ENCODE measurements at regions not wholly inside any gene's neighbourhood (a gene's known extent, or its start where the extent isn't known, plus 50 kb on each side); places are given as distances from the start of the nearest gene placed in this dataset.
"Not testable (repeated sequence)": the region's sequence is repeated elsewhere in the genome, so short reads cannot be mapped to it uniquely, and the experiment has no call there.

DNA sequence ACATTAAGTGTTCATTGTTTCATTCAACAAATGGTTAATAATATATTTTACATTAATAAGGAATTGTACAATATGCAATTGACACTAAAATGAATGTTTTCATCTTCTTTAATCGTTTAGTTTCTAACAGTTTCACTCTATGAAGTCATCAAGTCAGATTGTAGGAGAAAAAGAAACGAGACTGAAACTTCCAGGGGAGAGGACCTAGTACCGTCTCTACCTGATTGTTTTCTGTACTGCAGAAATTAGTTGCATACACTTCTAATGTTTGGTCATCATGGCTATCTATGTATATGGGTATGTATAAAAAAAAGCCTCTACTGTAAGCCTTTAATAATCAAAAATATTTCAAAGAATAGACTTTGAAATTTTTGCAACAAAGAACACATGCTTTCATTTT lies 1350.9 kb downstream of the ARAP2 start:
- DNase-seq = no peak

DNA sequence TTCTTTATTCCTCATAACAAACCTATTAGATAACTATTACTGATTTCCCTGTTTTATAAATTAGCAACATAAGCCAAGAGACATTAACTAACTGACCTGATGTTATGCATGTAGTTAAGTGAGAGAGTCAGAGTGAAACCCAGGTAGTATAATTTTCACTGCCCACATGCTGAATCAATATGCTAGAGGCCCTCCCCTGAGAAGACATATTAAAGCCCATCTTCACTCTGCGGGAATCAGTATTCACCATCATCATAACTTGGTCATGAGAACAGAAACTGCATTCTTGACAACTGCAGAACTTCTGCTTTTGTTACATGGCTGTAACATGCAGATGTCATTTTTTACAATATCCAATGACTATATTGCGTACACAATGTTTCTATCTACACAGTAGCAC lies 1324.3 kb downstream of the ARAP2 start:
- no peak for DNase-seq

DNA sequence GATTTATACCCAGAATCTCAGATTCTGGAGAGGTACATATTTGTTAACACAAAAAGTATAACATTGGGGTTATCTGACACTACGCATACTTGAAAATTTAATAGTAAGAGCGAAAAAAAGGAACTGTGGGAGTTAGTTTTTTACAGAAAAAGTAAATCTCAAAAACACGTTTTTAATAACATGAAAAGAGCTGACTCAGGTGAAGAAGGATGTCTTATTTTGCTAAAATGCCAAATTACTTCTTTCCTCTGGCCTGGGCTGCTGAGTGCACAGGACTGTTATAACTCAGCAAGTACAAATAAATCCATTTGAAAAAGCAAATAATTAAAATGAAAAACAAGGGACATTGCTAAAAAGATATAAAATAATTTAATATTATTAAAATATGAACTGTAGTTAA lies 1322.9 kb downstream of the ARAP2 start:
- DNase-seq = no peak

DNA sequence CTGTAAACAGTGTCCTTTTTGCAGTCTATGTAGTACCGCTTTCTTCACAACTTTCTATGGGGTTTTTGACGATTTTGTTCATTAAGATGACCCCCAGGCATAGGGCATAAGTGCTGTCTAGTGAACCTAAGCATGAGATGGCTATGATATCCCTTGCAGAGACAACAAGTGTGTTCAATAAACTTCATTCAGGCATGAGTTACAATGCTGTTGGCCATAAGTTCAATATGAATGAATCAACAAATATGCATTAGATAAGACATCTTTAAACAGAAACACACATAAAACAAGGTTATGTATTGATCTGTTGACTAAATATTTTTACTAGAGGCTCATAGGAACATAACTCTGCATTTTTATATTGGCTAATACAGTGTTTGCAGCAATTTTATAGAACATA lies 1322.0 kb downstream of the ARAP2 start:
- DNase-seq = no peak

DNA sequence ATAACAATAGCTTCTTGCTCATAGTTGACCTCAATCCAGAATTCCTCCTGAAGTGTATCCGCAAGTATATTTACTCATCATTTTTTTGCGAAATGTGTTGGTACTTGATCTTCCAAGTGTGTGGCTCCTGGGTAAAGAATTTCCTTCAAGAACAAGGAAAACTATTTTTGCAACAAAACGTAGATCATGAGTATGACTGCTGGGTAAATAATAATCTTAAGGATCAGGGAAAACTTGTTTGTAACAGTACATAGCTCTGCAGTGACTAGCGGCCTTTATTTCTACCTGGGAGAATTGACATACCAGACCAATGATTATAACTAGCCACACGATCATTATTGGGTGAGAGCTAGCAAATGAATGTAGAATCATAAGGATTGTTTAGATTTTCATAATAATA lies 1311.7 kb downstream of the ARAP2 start:
- DNase-seq = no peak

DNA sequence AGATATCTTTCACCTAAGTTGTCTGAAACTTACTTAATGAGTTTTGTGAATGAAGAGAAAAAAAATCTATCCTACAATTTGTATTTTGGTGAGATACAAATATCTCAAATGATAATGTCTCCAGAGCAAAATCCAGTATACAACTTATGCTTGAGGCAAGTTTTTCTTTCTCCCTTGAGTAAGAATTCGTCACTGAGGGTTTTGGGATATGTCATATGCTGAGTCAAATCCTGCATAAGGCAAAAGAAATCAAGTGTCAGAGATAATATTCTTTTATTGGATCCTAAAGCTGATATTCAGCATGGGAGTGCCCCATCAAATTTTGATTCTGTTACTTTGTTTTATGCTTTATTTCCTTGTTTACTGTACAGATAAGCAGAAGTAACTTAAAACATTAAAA lies 1308.6 kb downstream of the ARAP2 start:
- no peak for DNase-seq

DNA sequence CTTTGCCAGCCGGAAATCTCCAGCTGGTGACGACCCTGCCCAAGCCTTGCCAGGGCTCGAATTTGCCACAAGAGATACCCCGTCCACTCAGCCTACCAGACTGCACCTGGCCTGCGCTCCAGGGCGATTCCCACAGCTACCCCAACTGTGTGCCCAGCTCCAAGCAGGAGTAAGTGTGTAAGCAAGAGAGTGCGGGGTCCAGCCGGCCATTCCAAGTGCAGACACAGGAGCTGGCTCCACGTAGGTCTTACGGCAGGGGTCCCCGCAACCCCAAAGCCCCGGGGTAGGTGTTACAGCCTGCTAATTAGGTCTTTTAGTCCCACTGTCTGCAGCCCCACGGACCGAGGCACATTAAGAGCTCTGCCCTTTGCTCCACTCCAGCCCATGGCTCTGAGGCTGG lies 1305.2 kb downstream of the ARAP2 start:
- no peak for DNase-seq

DNA sequence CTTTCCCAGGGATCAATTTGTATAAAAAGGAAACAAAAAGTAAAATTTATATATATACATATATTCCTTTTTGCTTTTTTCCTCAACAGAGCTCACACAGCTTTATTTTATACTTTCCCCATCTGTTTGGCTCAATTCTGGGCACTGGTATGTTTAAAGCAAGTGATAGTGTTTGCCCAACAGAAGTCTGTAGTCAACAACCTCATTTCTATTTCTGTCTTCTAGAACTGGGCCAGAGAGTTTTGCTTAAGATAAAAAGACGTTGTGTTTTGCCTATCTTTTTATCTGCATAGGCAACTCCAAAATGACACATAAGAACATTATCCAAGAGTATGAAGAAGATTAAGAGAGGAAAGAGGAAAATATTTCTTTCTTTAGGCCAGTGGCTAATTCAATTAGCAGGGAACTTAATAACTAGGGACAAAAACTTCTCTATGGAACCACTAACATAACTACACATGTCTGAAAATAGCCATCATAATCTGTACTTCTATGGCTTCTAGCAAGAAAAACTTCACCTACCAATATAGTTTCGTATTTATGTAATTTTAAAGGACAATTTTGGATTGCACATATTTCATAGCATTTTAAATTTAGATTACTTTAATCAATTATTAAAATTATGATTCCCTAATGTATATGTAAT lies 1300.5 kb downstream of the ARAP2 start:
- DNase-seq = no peak

DNA sequence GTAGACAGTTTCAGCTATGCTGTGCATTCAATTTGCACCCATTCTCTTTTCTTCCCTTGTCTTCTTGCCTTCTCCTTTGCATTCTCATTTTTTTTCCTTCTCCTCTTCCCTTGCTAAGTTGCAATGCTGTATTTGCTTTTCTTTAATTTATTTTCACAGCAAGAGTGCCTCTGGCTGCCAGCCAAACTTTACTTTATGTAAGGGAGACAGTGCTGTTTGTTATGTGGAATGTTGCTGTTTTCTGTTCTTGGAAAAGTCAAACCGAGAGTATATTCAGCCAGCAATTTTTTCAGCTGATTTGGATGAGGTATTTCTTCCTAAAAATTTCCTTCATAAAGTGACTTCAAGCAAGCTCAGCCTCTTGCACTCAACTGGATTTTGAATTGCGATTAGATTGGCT lies 1293.4 kb downstream of the ARAP2 start:
- peak; percentile 16 to 65 for DNase-seq

DNA sequence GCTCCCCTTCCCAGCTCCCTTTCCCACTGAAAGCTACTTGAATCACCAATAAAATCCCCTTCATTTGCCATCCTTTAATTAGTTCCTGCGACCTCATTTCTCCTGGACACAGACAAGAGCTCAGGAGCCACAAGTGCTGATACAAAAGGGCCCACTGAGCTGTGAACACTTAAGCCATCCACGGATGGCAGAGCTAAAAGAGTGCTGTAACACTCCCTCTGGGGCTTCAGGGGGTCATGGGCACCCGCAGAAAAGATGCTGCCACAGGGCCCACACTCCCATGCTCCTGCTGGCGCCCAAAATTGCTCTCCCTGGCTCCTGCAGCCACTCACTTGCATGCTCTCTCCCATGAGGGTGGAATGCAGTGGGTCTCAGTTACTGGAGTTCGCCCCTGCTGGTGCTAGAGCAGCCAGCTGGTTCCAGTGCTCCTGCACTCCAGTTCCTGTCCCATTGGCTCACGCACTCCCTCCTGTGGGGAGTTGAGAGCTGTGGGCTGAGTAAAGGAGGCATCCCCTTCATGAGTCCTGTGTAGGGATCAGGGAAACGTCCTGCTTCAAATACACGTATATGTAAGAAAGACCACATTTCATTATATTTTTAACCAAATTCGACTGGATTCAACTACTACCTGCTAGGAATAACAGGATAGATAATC lies 1291.0 kb downstream of the ARAP2 start:
- DNase-seq = no peak

DNA sequence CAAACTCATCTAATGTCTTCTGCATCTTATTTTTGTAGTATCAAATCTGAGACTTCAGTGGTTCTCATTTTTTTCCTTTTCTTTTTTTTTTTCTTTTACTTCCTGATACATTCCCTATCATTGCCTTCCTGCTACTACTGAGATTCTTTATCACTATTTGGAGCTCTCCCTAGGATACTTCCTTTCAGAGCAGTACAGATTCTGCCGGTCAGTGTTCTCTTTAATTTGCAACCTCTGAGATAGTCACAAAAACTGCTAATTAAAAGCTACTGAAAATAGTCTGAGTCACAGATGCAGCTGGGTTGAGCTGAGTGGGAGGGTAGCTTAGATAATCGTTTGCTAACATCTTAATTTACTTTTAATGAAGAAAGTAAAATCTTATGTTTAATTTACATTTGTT lies 1279.7 kb downstream of the ARAP2 start:
- peak in 1 of 2 experiments; percentile 12 for DNase-seq

DNA sequence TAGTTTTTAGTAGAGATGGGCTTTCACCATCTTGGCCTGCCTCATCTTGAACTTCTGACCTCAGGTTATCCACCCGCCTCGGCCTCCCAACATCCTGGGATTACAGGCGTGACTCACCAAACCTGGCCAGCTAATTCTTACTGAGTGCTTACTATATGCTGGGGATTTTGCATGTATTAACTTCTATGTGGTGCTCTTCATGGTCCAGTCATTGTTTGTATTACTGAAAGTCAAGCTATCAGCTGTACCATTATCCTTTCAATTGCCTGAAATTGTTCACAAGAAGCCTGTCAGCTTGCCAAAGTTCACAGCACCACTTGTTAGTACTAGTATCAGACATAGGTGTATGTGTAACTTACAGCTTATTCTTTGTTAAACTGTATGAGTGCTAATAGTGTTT lies 1272.1 kb downstream of the ARAP2 start:
- peak in 1 of 2 experiments; percentile 49 for DNase-seq

DNA sequence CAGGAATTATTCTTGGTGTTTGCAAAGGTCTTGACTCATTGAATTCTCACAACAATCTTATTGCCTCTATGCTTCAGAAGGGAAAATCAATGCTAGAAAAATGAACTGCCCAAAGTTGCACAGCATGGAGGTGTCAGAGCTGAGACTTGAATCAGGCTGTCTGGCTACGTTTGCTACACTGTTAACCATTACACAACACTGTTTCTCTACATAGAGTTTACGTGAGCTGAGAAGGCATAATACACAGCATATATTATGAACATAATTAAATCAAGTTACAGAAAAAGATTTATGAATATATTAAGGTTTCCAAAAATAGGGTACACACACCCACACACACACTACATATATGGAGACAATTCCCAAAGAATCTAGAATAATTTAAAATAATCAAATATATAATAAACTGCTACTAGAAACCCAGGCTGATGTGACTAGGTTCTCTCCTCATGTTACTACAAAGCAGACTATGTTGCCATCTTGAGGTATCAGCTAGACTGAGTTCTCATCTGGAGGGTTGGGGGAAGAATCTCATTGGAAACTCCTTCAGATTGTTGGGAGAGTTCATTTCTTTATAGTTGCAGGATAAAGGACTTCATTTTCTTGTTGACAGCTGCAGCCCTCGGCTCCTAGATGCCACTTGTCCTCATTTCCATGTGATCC lies 1270.5 kb downstream of the ARAP2 start:
- DNase-seq = no peak

DNA sequence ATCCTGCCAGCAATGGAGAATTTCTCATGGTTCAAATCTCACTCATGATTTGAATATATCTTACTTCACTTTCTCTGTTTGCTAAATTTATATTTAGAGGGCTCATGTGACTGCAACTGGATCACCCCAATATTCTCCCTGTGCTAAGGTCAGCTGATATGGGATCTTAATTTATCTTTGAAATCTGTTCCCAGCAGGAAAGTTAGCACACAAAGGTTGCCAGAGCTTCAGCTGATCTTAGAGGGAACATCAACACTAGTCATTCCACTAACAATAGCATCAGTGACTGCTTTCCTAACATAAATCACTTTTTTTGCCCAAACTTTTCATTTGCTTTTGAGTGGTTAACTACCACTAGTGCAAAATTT lies 1270.0 kb downstream of the ARAP2 start:
- DNase-seq = no peak

DNA sequence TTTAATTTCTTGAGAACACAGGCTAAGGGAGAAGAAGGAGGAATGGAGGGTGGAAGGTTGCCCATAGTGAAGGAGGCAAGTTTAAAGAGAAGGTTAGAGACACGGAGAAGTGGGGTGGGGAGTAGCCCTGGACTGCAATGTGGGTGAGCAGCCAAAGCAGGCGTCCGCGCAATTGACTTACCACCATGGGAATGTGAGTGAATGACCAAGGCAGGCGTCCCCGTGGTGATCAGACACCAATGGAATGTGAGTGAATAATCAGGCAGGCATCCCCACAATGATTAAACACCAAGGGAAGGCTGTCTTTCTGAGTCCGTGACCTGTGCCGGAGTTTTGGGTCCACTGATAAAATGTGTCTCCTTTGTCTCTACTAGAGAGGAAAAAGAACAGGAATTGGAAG lies 1223.1 kb downstream of the ARAP2 start:
- not testable (repeated sequence) for DNase-seq

DNA sequence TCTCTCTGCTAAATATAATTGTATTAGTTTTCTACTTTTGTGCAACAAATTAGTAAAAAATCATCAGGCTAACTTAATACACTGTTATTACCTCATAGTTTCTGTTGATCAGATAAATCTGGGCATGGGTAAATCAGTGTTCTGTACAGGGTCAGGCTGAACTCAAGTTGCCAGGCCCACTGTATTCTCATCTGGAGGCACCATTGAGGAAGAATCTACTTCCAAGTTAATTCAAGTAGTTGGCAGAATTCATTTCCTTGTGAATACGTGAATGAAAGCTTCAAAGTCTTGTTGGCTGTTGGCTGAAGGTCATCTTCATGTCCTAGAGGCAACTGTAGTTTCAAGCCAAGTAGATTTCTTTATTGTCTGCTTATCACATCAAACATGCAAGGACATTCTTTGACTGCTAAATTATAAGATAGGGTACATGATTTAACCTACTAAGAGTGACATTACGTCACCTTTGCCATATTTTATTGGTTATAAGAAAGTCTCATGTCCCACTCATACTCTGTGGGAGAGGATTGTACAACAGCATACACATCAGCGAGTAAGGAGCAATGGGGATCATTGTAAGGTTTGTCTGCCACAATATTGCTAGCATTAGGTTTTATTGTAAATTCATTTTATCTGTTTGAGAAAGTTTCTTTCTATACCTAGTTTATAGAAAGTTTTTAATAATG lies 1219.0 kb downstream of the ARAP2 start:
- DNase-seq = no peak

DNA sequence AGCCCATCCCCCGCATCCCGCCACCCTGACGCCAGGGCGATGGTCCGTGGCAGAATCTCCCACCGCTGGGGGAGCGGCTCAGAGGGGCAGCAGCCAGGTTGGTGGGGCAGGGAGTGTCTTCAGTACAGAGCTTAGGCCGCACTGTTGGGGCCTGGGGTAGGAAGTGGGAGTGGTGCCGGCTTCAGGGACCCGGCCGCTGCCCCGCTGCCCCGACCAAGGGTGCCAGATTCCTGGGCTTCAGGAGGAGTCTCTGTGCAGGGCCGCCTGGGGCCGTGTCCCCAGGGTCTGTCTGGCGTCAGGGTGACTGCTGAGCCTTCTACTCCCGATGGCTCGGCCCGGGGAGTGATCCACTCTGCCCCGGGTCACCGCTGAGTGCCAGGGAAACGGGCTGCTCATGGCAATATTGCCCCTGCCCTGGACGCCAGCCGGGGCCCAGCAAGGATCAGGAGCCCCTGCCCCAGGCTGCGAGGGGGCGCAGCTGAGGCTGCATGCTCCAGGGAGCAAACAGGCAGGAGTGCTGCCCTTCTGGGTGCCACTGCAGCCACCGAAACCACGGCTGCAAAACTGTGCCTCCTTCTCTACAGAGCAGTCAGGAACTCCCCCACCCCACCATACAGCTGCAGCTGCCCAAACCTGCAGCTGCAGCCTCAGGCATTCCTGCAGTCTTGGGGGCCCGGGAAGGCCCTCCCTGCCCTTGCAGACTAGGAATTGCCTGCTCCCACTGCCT lies 1206.1 kb downstream of the ARAP2 start:
- no peak for DNase-seq

DNA sequence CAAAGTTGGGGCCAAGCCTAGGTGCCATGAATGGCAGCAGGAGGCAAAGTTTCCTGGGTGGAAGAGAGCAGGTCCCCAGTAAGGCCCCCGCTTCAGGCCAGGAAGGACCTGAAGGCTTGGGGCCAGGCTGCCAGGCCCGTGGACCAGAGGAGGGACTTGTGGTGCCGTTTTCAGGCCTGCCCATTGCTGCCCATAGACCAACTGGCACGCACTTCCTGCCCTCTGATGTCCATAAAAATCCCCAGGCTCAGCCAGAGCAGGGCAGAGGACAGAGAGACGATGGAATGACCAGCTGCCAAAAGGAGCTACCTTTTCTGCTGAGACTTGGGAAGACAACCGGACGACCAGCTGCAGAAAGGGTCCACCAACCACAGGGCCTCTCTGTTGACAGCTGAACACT lies 1205.5 kb downstream of the ARAP2 start:
- DNase-seq = no peak

DNA sequence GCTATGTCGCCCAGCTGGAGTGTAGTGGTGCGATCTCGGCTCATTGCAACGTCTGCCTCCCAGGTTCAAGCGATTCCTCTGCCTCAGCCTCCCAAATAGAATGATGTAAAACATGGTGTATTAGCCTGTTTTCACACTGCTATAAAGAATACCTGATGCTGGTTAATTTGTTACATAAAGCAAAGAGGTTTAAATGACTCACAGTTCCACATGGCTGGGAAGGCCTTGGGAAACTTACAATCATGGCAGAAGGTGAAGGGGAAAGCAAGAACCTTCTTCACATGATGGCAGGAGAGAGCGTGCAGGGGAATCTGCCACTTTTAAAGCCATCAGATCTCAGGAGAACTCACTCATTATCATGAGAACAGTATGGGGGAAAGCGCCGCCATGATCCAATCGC lies 1191.8 kb downstream of the ARAP2 start:
- DNase-seq = no peak

DNA sequence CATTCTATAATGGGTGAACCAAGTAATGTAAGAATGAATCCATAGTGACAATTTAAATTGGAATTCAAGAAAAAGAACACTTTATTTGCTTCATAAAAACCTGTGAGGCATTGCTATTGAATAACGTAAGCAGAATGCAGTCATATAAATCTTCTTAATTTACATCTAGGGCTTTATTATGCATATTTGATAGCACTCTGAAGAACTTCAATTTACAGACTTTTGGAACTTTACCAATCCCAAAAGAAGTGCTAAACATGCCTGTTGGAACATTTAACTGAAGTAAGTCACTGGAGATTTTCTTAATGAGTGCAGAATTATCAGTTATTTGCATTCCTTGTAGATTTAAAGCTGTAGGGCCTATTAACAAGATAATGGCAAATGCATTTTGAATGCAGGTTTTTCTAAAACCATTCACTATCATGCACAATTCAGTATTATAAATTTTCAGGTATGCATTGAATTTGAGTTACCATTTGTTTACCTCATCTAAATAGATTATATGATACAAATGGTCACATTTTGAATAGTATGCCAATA lies 1181.2 kb downstream of the ARAP2 start:
- no peak for DNase-seq

DNA sequence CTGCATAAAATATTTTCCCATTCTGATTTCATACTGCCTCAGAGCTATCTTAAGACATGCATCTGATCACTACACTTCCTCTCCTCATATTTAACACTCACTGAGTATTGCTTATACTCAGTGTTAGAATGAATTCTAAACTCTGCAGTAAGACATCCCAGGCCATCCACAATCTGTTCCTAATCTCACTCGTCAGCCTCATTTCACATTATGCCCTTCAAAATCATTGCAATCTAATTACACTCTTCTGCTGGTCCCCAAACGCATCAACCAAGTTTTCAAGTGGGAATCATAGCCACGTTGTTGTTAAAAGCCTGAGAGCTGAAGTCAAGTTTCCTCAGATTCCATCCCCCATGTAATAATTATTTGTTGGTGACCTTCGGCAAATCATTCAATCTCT lies 1177.9 kb downstream of the ARAP2 start:
- DNase-seq = no peak

DNA sequence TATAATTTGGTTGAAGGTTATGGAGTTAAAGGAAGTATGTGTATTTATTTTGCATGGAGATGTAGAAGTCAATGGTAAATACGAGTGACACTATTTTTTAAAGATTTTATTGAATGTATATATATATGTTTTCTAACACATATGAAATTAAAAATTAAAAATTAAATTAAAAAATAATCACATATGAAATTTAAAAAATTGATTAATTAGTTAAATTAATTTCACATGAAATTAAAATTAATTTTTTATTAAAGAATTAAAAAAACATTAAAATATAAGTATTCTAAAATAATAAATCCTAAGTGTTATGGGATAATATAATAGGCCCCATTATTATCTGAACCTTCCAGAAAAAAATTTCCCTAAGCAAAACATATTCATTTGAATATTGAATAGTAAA lies 1163.5 kb downstream of the ARAP2 start:
- no peak for DNase-seq

DNA sequence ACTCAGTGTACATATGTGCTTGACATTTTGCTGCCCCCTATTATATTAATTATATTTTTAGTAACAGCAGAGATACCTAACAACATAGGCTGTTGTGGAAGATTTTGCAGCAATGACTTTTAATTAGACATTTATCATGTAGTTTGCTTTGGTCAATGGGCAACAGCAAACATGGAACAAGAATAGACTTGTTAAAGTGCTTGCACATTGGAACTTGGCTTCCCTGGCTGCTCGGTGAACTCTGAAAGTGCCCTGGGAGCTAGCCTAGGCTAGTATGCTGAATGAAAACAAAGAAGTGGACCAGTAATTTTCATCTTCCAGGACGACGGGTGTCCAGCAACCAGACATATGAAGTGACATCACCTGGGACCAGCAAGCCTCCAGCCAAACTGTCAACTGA lies 1157.1 kb downstream of the ARAP2 start:
- DNase-seq = peak in 1 of 2 experiments; percentile 51
